MCF 10A (cell line): ENCODE measurements at regions not wholly inside any gene's neighbourhood (a gene's known extent, or its start where the extent isn't known, plus 50 kb on each side); places are given as distances from the start of the nearest gene placed in this dataset.

ENCODE experiments used
- BruUV-seq: library from RNA; stranded (reverse); fragments of 400-500 nt; replicated peaks from 2 replicates; lab custom pipeline; 2021; lab: Mats Ljungman, UMichigan
- CTCF ChIA-PET: fragments of 300-600 bp; sonication (Branson Sonifier 250); formaldehyde crosslinking; extraction: SDS; loops from one replicate; lab custom pipeline; 2021; ENCODE audit warnings: antibody characterized with exemption, inconsistent platforms; lab: Yijun Ruan, JAX
- POLR2A ChIA-PET: fragments of 300-600, 350-650 bp; sonication (Branson Sonifier 250); formaldehyde crosslinking; extraction: SDS; loops from one replicate; lab custom pipeline; 2020; ENCODE audit warnings: antibody characterized with exemption, inconsistent platforms; lab: Yijun Ruan, JAX
- DNase-seq: peaks from one replicate; pipeline ENCODE4 v3.0.0-alpha.2; 2018; ENCODE audit not compliant: unreplicated experiment
- H3K27ac Mint-ChIP-seq: one replicate; pipeline ENCODE4 v1.8.0; 2022; ENCODE audit warnings: mild to moderate bottlenecking, low read depth, mixed read lengths; ENCODE audit not compliant: unreplicated experiment
- H3K27me3 Mint-ChIP-seq: one replicate; pipeline ENCODE4 v1.8.0; 2022; ENCODE audit warnings: mixed read lengths; ENCODE audit not compliant: insufficient read depth, unreplicated experiment
- H3K36me3 Mint-ChIP-seq: one replicate; pipeline ENCODE4 v1.8.0; 2022; ENCODE audit warnings: mild to moderate bottlenecking, moderate library complexity, mixed read lengths; ENCODE audit not compliant: insufficient read depth, unreplicated experiment
- H3K4me1 Mint-ChIP-seq: one replicate; pipeline ENCODE4 v1.8.0; 2022; ENCODE audit warnings: mixed read lengths; ENCODE audit not compliant: insufficient read depth, unreplicated experiment
- H3K4me3 Mint-ChIP-seq: one replicate; pipeline ENCODE4 v1.8.0; 2022; ENCODE audit warnings: mild to moderate bottlenecking, moderate library complexity, mixed read lengths; ENCODE audit not compliant: unreplicated experiment
- H3K9me3 Mint-ChIP-seq: one replicate; pipeline ENCODE4 v1.8.0; 2022; ENCODE audit warnings: mixed read lengths; ENCODE audit not compliant: unreplicated experiment
- CTCF ChIP-seq: fragments of 200-600 bp; IDR thresholded peaks from one replicate; pipeline ENCODE4 v1.8.0; 2022; ENCODE audit warnings: antibody characterized with exemption, mild to moderate bottlenecking; ENCODE audit not compliant: unreplicated experiment
- intact Hi-C: fragments of 100-400 bp; cut with micrococcal nuclease; formaldehyde crosslinking; loops from 2 replicates; pipeline ENCODE4 v1.14.1; 2022

- Mint-ChIP-seq H3K9me3 (peaks cover 14% of the 10 kb centered on the region), H3K27ac (no peak overlapping the region)
- POLR2A ChIA-PET: interaction anchor here (0.6 kb wide), 1 partner anchor 173 kb away, joined by 3 read pairs; no protein-coding TSS in a partner anchor
These were observed 628.5 kb upstream of the KLHL29 start for GRCh38 chr2:22756276-22757043.

GRCh38 chr2:22769497-22769896 is 615.5 kb upstream of the KLHL29 start:
- DNase-seq: no peak
- BruUV-seq: no TSS peak
- no peaks in the 10 kb centered on the region for H3K27me3 Mint-ChIP-seq
- CTCF ChIA-PET: no interaction called here
- H3K4me3 Mint-ChIP-seq: no peak overlapping the region
- intact Hi-C loops: no loop called here
- no peak for TF ChIP-seq CTCF
- H3K9me3 Mint-ChIP-seq: peaks cover 40% of the 10 kb centered on the region
- POLR2A ChIA-PET: no interaction called here
- no peak overlapping the region for H3K27ac Mint-ChIP-seq
- no peaks in the 10 kb centered on the region for H3K4me1 Mint-ChIP-seq
- H3K36me3 Mint-ChIP-seq: peaks cover 4% of the 10 kb centered on the region

More at GRCh38 chr2:22756276-22757043, 628.5 kb upstream of the KLHL29 start:
- intact Hi-C loops: no loop called here
- Mint-ChIP-seq H3K4me1 (no peaks in the 10 kb centered on the region), H3K27me3 (peaks cover 6% of the 10 kb centered on the region), H3K36me3 (no peaks in the 10 kb centered on the region), H3K4me3 (no peak overlapping the region)
- no peak for DNase-seq
- TF ChIP-seq CTCF: no peak
- CTCF ChIA-PET: no interaction called here
- BruUV-seq: no TSS peak

- no peak for DNase-seq
- no peaks in the 10 kb centered on the region for H3K36me3 Mint-ChIP-seq
- POLR2A ChIA-PET: no interaction called here
- intact Hi-C loops: no loop called here
- BruUV-seq: no TSS peak
- no peak overlapping the region for H3K4me3 Mint-ChIP-seq
- H3K9me3 Mint-ChIP-seq: no peaks in the 10 kb centered on the region
- CTCF ChIA-PET: no interaction called here
- no peak for TF ChIP-seq CTCF
- H3K27ac Mint-ChIP-seq: no peak overlapping the region
- no peaks in the 10 kb centered on the region for H3K4me1 Mint-ChIP-seq
- no peaks in the 10 kb centered on the region for H3K27me3 Mint-ChIP-seq
These were observed 600.4 kb upstream of the KLHL29 start for GRCh38 chr2:22784566-22784965.

- POLR2A ChIA-PET: no interaction called here
- intact Hi-C loops: no loop called here
- Mint-ChIP-seq H3K9me3 (no peaks in the 10 kb centered on the region), H3K27ac (no peak overlapping the region), H3K4me3 (no peak overlapping the region), H3K36me3 (no peaks in the 10 kb centered on the region), H3K27me3 (no peaks in the 10 kb centered on the region), H3K4me1 (no peaks in the 10 kb centered on the region)
- DNase-seq: no peak
- TF ChIP-seq CTCF: no peak
- CTCF ChIA-PET: no interaction called here
- no TSS peak for BruUV-seq
These were observed 598.2 kb upstream of the KLHL29 start for GRCh38 chr2:22786817-22787216.
